Right kidney (tissue), 1 donor: ENCODE measurements at regions not wholly inside any gene's neighbourhood (a gene's known extent, or its start where the extent isn't known, plus 50 kb on each side); places are given as distances from the start of the nearest gene placed in this dataset.

Experiments used
- DNase-seq: peaks from one replicate; pipeline ENCODE4 v3.0.0-alpha.2; 2016

DNA sequence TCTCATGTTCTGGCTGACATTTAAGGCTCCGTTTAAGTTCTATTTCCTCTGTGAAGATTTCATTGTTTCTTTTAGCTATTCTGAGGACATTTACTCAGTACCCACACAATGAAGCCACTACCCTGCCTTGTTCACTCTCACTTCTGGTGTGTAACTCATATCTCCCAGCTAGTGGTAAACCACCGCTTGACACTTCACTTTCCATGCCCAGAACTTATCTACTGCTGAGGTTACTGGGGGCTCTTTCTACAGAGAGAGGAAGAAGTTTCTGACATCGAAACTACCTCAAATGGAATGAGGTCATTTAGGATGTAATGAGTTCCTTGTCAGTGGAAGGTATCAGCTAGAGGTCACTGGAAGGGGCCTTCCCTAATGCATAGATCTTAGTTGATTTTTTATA lies 501.5 kb downstream of the DMAC1 start:
- DNase-seq: no peak

DNA sequence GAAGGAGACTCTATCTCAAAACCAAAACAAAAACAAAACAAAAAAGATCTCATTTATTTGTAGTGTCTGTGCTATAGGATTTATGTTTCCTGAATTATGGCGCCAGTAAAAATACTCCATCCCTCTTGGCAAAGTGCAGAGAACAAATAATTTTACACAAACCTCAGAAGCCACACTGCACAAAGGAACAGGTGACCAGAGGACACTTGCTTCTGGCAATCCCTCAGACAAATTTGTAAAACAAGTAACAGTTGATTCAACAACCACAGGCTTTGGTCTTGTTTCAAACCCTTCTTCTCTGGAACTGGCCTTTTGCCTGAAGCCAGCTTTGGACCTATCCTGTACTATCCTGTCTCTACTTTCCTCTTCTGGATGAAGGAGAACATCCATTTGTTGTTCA lies 502.1 kb downstream of the DMAC1 start:
- no peak for DNase-seq

DNA sequence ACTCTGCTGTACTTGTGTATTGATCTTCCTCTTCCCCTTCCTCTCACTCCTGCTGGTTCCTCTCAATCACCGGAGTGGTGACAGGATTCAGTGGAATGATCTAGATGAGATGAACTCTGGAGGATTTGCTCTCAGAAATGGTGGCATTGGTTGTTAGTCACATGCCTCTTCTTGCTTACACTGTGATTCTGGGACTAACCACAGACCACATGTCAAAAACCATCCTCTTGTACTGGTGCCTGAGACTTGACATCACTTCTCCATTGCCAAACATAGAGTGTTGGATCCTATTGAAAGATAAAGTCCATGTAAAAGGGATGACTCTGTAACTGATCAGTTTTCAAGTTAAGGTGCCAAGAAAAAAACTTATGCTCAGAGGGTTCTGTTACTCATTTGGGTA lies 506.5 kb downstream of the DMAC1 start:
- no peak for DNase-seq

DNA sequence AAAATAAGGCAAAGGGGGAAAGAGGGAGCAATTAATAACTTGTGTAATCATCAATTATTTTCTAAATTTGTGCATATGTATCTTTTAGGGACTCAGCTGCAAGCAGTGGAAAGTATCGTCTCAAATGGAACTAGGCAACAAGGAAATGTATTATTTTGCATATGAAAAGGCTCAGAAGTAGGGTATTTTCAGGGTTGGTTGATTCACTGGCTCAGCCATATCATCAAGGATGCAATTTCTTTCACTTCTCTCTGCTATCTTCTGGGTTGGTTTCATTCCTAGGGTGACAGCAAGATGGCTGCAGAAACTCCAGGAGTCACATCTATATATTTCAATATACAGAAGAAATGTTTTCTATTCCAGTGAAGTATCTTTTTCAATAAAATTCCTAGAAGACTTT lies 509.8 kb downstream of the DMAC1 start:
- DNase-seq: no peak

DNA sequence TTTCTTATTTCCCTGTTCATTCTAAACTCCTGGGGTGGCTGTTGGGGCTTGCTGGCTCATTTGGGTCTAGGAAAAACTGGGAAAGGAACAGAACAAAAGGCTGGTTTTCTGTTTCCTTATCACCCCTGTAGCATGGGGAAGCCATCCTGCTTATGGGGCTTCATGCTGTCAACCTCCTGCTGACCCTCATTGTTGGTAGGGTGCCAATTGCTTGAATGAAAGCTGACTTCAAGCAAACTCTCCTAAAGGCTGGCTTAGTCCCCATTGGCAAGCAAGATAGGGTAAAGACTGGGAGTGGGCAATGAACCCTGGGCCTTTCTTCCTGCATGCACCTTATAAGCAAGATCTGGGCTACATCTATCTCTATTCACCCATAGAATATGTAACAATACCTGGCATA lies 511.6 kb downstream of the DMAC1 start:
- no peak for DNase-seq

DNA sequence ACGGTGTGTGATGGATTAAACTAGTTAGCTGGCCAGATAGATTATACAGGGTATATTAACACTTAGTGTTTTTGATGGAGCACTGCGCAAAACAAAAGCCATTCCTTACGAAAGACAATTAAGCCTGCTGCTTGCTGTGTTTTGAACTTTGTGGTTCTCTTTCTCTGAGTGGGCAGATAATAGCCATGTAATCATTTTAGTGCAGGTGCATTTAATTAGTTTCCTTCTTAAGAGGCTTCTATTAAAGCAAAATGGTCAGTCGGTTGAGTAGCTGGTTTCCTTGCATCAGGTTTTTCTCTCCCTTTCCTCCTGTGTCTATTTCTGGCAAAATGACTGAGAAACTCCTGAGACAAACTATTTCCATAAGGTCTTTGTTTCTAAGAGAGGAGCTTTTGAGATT lies 512.5 kb downstream of the DMAC1 start:
- DNase-seq: no peak

DNA sequence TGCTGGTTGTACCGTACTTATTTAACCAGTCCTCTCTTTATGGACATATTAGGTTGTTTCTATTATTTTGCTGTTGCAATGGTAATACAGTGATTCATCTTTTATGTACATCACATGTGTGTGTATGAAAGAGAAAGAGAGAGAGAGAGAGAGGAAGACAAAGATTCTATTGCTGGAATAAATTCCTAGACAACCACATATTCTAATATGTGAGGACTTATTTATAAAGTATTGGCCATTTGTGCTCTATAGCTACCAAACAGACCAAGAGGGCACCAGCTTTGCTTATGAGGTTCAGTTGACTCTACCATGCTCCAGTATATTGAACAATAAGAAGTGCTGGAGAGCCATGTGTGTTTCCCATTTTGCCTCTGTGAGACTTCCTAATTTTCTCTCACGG lies 513.5 kb downstream of the DMAC1 start:
- DNase-seq: no peak

DNA sequence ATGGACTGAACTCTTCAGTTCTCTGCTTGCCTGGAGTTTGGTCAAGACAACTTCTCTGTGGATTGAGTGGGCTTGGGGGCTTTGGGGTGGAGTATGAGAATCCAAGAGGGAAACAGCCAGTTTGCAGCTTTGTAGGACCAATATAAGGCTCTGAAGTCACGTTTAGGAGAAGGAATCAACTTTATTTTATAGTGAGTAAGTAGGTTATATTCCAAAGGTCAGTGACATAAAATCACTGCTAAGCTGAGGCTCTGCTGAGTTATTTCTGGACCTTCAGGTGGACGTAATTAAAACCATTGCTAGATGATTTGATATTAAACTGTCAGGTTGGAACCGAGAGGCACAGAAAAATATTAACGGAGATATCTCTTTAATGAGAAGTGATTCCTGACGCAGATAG lies 514.4 kb downstream of the DMAC1 start:
- no peak for DNase-seq

DNA sequence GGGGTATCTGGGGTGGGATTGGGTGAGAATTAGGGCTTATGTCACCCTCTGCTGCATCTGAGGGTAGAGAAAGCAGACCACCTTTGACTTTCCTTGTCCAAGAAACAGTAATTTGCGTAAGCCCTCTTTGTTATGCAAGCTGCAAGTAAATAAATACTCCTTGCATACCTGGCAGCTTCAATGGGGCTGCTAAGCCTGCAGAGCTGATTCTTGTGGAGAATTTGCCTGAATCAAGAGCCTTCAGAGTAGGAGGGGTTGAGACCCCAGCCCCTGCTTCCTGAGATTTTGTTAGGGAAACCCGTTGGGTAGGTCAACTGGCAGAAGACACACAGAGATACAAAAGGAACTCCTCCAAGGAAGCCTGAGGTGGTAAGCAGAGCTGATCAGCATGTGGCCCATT lies 515.1 kb downstream of the DMAC1 start:
- no peak for DNase-seq

DNA sequence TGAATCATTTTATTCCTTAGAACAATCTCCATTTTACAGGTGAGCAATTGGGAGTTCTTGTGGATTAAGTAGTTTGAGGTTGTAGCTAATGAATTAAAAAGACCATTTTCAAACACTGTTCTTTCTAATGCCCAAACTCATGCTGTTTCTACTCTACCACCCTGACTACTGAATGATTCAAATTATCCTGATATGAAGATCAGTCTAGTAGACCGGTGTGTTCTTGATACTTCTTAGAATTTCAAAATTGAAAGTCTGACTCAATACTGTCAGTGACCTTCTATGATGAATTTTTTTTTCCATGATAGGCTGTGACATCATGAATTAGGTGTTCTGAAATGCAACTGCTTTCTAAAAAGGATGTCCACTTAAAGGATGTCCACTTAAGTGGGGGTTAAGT lies 515.5 kb downstream of the DMAC1 start:
- no peak for DNase-seq

DNA sequence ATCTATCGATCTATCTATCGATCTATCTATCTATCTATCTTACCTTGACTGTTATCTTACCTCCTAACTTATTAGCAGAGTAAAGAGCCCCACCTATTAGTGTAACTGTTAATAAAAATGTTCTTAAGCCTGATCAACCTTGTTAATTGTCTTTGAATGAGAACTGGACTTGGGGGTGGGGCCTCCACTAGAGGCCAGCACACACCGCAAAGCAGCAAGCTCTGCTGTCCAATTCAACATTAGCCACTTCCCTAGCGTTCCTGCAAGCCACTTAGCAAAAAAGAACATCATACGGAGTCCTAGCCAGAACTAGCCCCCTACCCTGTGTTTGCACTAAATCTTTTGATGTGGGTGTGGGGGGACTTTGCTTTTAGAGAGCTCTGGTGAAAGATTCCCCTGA lies 515.8 kb downstream of the KDM4C start:
- DNase-seq: peak; percentile 30

DNA sequence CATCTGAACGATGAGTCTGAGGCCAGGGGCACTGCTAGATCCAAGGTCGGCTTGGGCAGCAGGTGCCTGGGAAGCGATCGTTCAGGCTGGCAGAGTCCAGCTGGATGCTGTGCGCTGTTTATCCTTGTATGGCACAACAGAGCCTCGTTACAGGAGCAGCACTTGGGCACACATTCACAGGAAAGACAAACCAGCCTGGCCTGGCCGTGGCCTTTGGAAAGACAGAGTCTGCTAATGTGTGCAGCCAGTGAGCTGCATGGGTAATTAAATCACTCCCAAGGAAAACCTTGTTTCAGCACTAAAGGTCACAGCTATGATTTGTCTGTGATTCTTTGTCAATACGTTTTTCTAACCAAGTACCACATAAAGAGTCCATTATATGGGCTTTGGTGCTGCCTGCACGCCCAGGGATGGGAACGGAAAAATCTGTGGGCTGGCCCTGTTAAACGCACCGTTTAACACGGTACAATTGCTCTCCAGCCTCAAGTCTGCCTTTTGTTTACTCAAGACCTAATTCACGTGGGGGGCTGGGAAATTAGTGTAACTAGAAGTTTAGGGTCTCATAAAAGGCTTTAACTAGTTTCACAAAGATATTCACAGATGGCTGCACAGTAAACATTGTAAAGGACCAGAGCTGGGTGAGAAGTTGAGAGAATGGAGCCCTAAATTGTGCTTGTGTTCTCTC lies 509.3 kb downstream of the KDM4C start:
- DNase-seq: peak; percentile 60

DNA sequence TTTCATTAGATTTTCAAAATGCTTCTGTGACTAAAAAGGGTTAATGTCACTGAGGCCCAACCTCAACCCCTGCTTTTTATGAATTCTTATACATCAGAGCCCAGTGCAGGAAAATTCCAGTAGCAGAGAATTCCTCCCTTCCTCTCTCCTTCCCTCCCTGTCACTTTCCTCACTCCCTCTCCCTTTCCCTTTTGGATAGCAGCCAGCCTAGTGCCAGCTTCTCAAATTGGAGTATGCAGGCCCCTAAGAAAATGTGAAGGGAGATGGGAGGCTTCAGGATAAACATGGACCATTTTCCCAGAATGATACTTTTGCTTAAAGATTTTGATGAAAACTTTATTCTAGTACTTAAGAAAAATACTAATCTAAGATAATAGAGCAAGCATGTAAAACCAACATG lies 507.4 kb downstream of the KDM4C start:
- no peak for DNase-seq

DNA sequence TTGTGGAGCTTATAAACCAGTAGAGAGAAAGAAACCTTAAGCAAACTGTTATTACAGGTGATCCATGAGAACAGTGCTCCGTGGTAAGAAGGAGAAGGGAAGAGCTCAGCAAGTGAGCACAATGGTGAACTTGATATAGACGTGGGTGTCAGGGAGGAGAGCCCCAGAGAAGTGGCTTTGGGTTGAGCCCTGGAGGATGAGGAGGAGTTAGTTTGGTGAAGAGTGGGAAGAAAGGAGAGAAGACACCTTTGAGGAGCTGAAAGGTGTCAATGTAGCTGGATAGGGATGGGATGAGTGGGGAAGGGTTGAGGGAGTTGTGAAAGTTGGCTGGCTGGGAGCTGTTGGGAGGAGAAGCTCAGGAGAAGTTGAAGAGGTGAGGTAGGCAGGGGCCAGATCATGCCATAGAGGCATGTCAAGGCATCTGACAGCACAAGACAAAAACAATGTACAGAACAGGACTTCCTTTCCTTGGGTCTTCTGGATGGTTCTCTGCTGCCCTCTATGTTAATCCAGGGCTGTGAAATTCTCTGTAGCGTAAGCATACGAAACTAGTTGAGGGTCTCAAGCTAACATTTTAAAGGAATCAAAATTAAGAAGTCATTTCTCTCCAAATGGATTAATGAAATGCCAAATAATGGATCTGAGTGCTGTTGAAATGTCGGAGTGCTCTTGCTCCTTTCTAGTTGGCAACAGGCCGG lies 501.9 kb downstream of the KDM4C start:
- no peak for DNase-seq

DNA sequence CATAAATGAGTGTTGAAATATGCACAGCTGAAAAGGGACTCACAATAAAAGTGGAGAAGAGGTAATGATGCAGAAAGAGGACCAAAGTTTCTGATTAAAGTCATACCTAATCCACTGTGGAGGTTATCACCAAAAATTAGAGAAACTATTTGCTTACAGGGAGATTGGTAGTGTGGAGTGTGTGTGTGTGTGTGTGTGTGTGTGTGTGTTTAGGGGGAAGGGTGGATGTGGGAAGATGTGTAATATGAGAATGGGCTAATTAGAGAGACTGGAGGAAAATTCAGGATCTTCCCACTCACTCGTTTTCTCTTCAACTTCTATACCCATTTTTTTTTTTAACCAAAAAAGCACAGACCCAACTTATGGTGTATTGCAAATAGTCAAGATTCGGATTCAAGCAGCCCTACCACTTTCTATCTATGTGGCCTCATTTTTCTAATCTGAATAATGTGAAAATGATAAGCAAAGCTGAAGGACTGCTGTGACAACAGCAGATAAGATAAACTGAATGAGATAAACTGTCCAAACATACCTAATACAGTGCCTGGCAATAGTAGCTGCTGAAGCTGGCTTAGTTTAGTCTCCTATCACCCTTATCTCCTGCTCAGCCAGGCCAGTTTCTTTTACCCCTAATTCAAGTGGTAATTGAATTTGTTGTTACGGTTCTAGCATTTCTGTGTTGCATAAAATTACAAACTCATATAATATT lies 501.1 kb downstream of the KDM4C start:
- DNase-seq: no peak

DNA sequence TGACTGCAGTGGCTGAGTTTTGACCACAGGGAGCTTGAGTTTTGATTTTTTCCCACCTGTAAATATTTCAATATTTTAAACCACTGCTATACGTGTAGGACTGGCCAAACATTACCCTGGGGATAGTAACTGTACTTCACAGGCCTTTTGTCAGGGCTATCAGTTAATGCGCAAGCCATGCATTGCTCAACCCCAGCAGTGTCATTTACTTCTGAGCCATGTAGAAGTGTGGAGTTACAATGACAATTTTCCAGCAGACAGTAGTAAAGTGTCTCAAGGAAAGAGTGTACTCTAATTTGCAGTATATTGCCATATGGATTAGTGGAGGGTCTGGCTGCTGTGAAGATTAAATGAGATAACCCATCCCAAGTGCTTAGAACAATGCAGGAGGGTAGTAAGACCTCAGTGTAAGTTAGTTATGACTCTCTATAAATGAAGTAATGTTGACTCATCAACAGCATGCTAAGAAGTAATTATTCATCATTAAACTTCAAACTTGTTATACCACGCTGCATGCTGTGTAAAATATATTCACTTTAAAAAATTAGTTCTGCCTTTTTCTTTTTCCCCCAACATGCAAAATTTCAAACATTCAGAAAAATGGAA lies 489.2 kb downstream of the KDM4C start:
- DNase-seq: no peak

DNA sequence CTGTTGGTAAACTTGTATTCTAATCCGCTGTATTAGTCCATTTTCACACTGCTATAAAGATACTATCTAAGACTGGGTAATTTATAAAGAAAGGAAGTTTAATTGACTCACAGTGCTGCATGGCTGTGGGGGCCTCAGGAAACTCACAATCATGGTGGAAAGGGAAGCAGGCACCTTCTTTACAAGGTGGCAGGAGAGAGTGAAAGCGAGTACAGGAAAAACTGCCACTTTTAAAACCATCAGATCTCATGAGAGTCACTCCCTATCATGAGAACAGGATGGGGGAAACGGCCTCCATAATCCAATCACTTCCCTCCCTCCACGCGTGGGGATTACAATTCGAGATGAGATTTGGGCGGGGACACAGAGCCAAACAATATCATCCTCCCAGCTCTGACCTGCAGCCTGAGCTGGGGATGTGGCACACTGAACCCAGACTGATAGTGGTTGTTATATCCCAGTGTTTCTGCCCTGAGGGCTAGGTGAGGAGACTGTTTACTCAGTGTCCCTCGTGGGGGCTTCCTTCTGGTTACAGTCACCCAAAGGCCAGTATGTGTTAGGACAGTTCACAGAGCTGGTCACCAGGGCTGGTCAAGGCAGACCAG lies 488.3 kb downstream of the KDM4C start:
- no peak for DNase-seq

DNA sequence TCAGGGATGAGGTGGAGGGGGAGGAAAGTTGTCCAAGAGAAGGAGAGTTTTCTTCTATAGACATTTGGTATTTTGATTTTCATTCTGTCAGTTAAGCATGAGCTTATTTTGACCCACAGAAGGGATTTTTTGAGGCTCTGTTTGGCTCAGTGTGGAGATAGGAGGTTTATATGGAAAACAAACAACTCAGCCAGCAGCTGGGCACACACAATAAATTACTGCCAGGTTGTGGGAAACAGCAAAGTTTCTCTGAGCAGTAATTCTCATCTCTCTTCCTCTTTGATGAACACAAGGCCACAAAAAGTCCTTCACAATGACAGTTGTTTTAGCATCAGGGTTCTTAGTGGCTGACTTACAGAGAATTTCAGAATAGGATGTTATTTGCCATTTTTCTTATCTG lies 486.1 kb downstream of the KDM4C start:
- no peak for DNase-seq

DNA sequence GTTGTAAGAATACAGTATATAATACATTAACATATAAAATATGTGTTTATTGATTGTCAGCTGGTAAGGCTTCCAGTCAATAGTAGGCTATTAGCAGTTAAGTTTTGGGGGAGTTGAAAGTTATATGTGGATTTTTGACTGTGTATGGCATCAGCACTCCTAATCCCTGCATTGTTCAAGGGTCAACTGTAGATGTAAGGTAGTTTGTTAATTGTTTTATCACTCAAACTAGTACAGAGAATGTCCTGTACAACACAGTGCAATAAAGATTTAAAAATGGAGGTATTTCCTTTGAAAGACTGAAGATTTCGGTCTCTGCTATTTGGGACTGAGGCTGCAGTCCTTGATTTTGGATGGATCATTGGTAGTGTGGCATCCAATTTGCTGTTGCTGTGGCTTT lies 484.4 kb downstream of the KDM4C start:
- no peak for DNase-seq

DNA sequence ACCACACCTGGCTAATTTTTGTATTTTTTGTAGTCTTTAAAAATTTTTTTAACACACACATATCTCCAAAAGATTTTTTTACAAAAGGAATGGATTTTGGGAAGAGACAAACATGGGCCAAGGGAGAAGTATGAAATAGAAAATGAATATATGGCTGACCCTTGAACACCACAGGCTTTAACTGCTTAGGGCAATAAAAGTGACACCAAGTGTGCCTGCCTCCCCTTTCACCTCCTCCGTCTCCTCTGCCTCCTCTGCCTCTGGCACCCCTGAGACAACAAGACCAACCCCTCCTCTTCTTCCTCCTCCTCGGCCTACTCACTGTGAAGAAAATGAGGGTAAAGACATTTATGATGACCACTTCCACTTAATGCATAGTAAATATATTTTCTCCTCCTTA lies 483.9 kb downstream of the KDM4C start:
- no peak for DNase-seq

DNA sequence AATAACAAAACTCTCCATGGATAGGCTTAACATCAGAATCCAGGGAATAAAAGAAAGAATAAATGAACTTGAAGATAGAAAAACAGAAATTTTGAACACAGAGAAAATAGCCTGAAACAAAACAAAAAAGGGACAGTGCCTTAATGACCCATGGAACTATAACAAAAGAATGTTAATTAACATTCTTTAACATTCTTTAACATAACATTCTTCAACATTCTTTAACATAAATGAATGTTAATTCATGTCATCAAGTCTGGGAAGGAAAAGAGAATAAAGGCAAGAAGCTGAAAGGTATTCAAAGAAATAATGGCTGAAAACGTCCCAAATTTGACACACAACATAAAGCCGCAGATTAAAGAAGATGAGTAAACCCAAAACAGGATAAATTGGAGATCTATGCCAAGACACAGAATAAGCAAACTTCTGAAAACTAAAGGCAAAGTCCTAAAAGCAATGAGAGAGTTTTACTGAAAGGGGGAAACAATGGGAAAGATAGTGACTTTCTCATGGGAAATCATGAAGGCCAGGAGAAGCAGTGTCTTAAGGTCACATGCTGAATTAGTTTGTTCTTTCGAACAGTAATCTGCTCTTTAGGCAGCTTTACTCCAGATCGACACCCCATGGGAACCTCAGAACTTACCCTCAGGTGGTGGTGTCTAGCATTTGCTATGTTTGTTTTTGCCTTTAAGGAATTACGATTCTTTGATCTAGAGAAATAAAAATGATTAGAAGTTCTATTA lies 483.0 kb downstream of the KDM4C start:
- no peak for DNase-seq

DNA sequence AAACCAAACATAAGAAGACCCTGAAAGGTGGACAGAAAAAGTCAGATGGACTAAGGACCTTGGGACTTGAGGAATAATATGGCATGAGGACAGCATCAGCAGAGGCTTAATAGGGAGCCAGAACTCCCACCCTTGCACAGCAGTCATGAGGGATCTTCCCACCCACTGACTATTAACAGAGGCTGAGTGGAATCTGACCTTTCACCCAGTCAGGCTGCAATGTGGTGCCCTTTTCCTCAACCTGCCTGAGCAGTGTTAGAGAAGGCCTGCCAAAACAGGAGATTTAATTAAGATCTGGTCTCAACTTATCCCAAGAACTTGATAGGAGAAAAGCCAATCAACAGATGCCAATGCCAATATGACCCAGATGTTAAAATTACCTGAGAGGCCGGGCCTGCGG lies 481.9 kb downstream of the KDM4C start:
- no peak for DNase-seq
